ENCODE measurements at regions not wholly inside any gene's neighbourhood (a gene's known extent, or its start where the extent isn't known, plus 50 kb on each side); places are given as distances from the start of the nearest gene placed in this dataset.

DNA sequence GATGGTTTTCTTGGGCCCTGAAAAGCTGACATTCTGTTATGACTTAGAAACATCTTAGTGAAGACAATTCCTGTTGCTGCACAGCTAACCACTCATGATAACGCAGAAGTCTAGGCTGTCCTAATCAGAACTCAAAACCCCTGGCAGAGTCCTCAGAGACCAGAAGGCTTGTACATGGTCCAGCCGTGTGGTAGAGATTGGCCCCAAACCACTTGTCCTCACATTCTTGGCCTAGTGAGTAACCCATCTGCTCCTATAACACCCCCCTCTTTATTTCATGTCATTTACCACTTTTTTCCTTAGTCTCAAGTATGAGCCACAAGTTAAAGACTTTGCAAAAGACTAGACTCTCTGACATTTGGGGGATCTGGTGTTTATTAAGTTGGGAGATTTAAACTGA lies 116.5 kb upstream of the ADAMTS18 start:
- TF ChIP-seq, protein P1, sequence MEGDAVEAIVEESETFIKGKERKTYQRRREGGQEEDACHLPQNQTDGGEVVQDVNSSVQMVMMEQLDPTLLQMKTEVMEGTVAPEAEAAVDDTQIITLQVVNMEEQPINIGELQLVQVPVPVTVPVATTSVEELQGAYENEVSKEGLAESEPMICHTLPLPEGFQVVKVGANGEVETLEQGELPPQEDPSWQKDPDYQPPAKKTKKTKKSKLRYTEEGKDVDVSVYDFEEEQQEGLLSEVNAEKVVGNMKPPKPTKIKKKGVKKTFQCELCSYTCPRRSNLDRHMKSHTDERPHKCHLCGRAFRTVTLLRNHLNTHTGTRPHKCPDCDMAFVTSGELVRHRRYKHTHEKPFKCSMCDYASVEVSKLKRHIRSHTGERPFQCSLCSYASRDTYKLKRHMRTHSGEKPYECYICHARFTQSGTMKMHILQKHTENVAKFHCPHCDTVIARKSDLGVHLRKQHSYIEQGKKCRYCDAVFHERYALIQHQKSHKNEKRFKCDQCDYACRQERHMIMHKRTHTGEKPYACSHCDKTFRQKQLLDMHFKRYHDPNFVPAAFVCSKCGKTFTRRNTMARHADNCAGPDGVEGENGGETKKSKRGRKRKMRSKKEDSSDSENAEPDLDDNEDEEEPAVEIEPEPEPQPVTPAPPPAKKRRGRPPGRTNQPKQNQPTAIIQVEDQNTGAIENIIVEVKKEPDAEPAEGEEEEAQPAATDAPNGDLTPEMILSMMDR (IDR thresholded peaks at IDR 0.05): no peak
- TF ChIP-seq POLR2A (IDR thresholded peaks at IDR 0.05): no peak

Data from right lobe of liver (tissue), 4 donors.